Fibroblast of lung (primary cell): ENCODE measurements at regions not wholly inside any gene's neighbourhood (a gene's known extent, or its start where the extent isn't known, plus 50 kb on each side); places are given as distances from the start of the nearest gene placed in this dataset.

ENCODE experiments used
- DNase-seq, 2 donors: peaks; one replicate each; pipeline versions ENCODE4 v3.0.0 to v3.0.0-alpha.2; 2010; ENCODE audit warnings: low read depth in 2 of 2
- H2AFZ ChIP-seq: 2 replicates; pipeline ENCODE4 v1.5.1; 2012; ENCODE audit warnings: low read length, control low read depth, inconsistent platforms
- H3K27ac ChIP-seq: 2 replicates; pipeline ENCODE4 v1.5.1; 2011; ENCODE audit warnings: low read length, control low read depth; ENCODE audit not compliant: insufficient read depth
- H3K27me3 ChIP-seq: 2 replicates; pipeline ENCODE4 v1.5.1; 2011; ENCODE audit warnings: mild to moderate bottlenecking, low read length; ENCODE audit not compliant: control insufficient read depth, insufficient read depth
- H3K36me3 ChIP-seq: 2 replicates; pipeline ENCODE4 v1.5.1; 2011; ENCODE audit warnings: low read length; ENCODE audit not compliant: control insufficient read depth, insufficient read depth
- H3K4me1 ChIP-seq: 2 replicates; pipeline ENCODE4 v1.5.1; 2011; ENCODE audit warnings: low read length; ENCODE audit not compliant: control insufficient read depth, insufficient read depth; ENCODE audit errors: extremely low read depth
- H3K4me2 ChIP-seq: 2 replicates; pipeline ENCODE4 v1.5.1; 2011; ENCODE audit warnings: low read length, control low read depth; ENCODE audit not compliant: insufficient read depth; ENCODE audit errors: extremely low read depth
- H3K4me3 ChIP-seq, 4 experiments: fragments of 200-600 bp in 1 of 4; sonication (generic) in 1 of 4; replicated peaks in 1 of 4; 2 replicates each; pipeline ENCODE4 v1.5.1; 2011 to 2016; ENCODE audit warnings: low read length in 4 of 4, low read depth in 3 of 4, mild to moderate bottlenecking in 3 of 4, control low read depth in 2 of 4, inconsistent platforms in 1 of 4, mixed read lengths in 1 of 4; ENCODE audit not compliant: insufficient read depth in 1 of 4; ENCODE audit errors: control extremely low read depth in 1 of 4
- H3K79me2 ChIP-seq: 2 replicates; pipeline ENCODE4 v1.5.1; 2012; ENCODE audit warnings: mild to moderate bottlenecking, low read length, inconsistent platforms; ENCODE audit not compliant: control insufficient read depth, insufficient read depth
- H3K9ac ChIP-seq: 2 replicates; pipeline ENCODE4 v1.5.1; 2011; ENCODE audit warnings: mild to moderate bottlenecking, low read length, control low read depth; ENCODE audit not compliant: insufficient read depth
- H3K9me3 ChIP-seq: 2 replicates; pipeline ENCODE4 v1.5.1; 2012; ENCODE audit warnings: low read depth, low read length; ENCODE audit not compliant: control insufficient read depth, insufficient read depth
- H4K20me1 ChIP-seq: 2 replicates; pipeline ENCODE4 v1.5.1; 2011; ENCODE audit warnings: low read length; ENCODE audit not compliant: control insufficient read depth, insufficient read depth; ENCODE audit errors: extremely low read depth
- CTCF ChIP-seq, 2 donors: IDR thresholded peaks in 1 of 2; conservative IDR thresholded peaks in 1 of 2; 1 replicate in 1 of 2; 2 replicates in 1 of 2; pipeline ENCODE4 v1.5.1; 2011 to 2012; ENCODE audit warnings: low read length in 2 of 2, control low read depth in 1 of 2, inconsistent platforms in 1 of 2, low read depth in 1 of 2, mild to moderate bottlenecking in 1 of 2
- EZH2 ChIP-seq: IDR thresholded peaks from 2 replicates; pipeline ENCODE4 v1.5.1; 2012; ENCODE audit warnings: low read length, control low read depth, mild to moderate bottlenecking; ENCODE audit errors: missing control alignments

- no peak overlapping the region for H3K27ac ChIP-seq
- no peaks in the 10 kb centered on the region for H3K9me3 ChIP-seq
- no peaks in the 10 kb centered on the region for H3K4me1 ChIP-seq
- TF ChIP-seq EZH2 (no peak), CTCF (conservative IDR thresholded peaks at IDR 0.05 in 1 of 2, IDR thresholded peaks at IDR 0.05 in 1 of 2; ENCODE audit: low read depth in 1 of 2, low read length in 2 of 2) (no peak)
- H2AFZ ChIP-seq = no peak overlapping the region
- no peak overlapping the region for H3K4me2 ChIP-seq
- H4K20me1 ChIP-seq = no peaks in the 10 kb centered on the region
- no peak overlapping the region for H3K4me3 ChIP-seq
- no peak overlapping the region for H3K9ac ChIP-seq
- H3K27me3 ChIP-seq = no peaks in the 10 kb centered on the region
- no peaks in the 10 kb centered on the region for H3K79me2 ChIP-seq
- DNase-seq = peak; percentile 19 to 20
- no peaks in the 10 kb centered on the region for H3K36me3 ChIP-seq
These were observed 680.3 kb downstream of the PLA2G4A start for GRCh38 chr1:187509091-187509490.

GRCh38 chr1:187513190-187513589 is 684.4 kb downstream of the PLA2G4A start:
- TF ChIP-seq CTCF (conservative IDR thresholded peaks at IDR 0.05 in 1 of 2, IDR thresholded peaks at IDR 0.05 in 1 of 2; ENCODE audit: low read depth in 1 of 2, low read length in 2 of 2) (no peak), EZH2 (no peak)
- no peaks in the 10 kb centered on the region for H3K9me3 ChIP-seq
- H3K27me3 ChIP-seq = no peaks in the 10 kb centered on the region
- H3K36me3 ChIP-seq = no peaks in the 10 kb centered on the region
- H3K79me2 ChIP-seq = no peaks in the 10 kb centered on the region
- H4K20me1 ChIP-seq = no peaks in the 10 kb centered on the region
- no peak overlapping the region for H2AFZ ChIP-seq
- H3K27ac ChIP-seq = no peak overlapping the region
- no peak for DNase-seq
- H3K4me3 ChIP-seq = no peak overlapping the region
- H3K4me2 ChIP-seq = no peak overlapping the region
- H3K9ac ChIP-seq = no peak overlapping the region
- H3K4me1 ChIP-seq = no peaks in the 10 kb centered on the region

GRCh38 chr1:187514110-187514509 is 685.4 kb downstream of the PLA2G4A start:
- no peak overlapping the region for H3K4me2 ChIP-seq
- H3K4me1 ChIP-seq = no peaks in the 10 kb centered on the region
- no peak overlapping the region for H3K4me3 ChIP-seq
- no peaks in the 10 kb centered on the region for H4K20me1 ChIP-seq
- H3K36me3 ChIP-seq = no peaks in the 10 kb centered on the region
- no peak for DNase-seq
- H3K9ac ChIP-seq = no peak overlapping the region
- H2AFZ ChIP-seq = no peak overlapping the region
- TF ChIP-seq EZH2 (no peak), CTCF (conservative IDR thresholded peaks at IDR 0.05 in 1 of 2, IDR thresholded peaks at IDR 0.05 in 1 of 2; ENCODE audit: low read depth in 1 of 2, low read length in 2 of 2) (no peak)
- H3K9me3 ChIP-seq = no peaks in the 10 kb centered on the region
- no peaks in the 10 kb centered on the region for H3K27me3 ChIP-seq
- no peaks in the 10 kb centered on the region for H3K79me2 ChIP-seq
- no peak overlapping the region for H3K27ac ChIP-seq
